ENCODE measurements at regions not wholly inside any gene's neighbourhood (a gene's known extent, or its start where the extent isn't known, plus 50 kb on each side); places are given as distances from the start of the nearest gene placed in this dataset.

DNA sequence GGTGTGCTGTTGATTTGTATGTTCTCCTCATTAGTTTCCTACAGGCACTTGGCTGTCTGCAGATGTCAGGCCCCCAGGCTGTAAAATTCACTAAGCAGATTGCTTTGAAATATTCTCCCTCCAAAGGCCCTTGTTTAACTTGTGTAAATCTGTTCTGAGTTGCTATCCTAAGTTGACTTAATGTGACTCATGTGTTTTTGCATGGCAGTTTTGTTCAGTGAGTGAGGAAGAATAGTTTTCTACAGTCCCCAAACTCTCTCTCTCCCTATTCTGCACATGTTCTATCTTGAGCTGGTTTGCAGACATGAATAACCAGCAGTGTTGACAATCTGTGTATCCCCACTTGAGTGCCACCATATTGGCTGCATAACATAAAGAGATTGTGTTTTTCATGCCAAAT is 1005.4 kb upstream of the DDX18 start:
- Histone ChIP-seq H3K79me2 (ENCODE audit: insufficient read depth, low read depth, low read length) (no peaks in the 10 kb centered on the region), H4K20me1 (ENCODE audit: insufficient read depth, low read length) (no peaks in the 10 kb centered on the region), H3K4me2 (ENCODE audit: low read length) (no peak overlapping the region), H3K9me2 (ENCODE audit: insufficient read depth, low read length) (no peaks in the 10 kb centered on the region), H3K4me3 (ENCODE audit: low read depth, low read length, poor library complexity, severe bottlenecking) (no peak overlapping the region), H3K27ac (ENCODE audit: low read depth, low read length, poor library complexity, severe bottlenecking) (no peak overlapping the region), H2AFZ (ENCODE audit: low read length) (no peak overlapping the region), H3K4me1 (ENCODE audit: insufficient read depth, low read length, poor library complexity, severe bottlenecking) (no peaks in the 10 kb centered on the region), H3K9me3 (ENCODE audit: low read length) (no peaks in the 10 kb centered on the region), H3K36me3 (ENCODE audit: insufficient read depth, low read length) (no peaks in the 10 kb centered on the region)
- TF ChIP-seq, protein P1, sequence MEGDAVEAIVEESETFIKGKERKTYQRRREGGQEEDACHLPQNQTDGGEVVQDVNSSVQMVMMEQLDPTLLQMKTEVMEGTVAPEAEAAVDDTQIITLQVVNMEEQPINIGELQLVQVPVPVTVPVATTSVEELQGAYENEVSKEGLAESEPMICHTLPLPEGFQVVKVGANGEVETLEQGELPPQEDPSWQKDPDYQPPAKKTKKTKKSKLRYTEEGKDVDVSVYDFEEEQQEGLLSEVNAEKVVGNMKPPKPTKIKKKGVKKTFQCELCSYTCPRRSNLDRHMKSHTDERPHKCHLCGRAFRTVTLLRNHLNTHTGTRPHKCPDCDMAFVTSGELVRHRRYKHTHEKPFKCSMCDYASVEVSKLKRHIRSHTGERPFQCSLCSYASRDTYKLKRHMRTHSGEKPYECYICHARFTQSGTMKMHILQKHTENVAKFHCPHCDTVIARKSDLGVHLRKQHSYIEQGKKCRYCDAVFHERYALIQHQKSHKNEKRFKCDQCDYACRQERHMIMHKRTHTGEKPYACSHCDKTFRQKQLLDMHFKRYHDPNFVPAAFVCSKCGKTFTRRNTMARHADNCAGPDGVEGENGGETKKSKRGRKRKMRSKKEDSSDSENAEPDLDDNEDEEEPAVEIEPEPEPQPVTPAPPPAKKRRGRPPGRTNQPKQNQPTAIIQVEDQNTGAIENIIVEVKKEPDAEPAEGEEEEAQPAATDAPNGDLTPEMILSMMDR (conservative IDR thresholded peaks at IDR 0.05; ENCODE audit: low read length) = no peak
- no peak for TF ChIP-seq EZH2phosphoT487 (IDR thresholded peaks at IDR 0.05; ENCODE audit: borderline replicate concordance, low read depth, low read length)
- POLR2A ChIA-PET = no interaction called here
- CTCF ChIA-PET (ENCODE audit: unreplicated experiment) = no interaction called here
- intact Hi-C loops (cut with micrococcal nuclease; ENCODE audit: unreplicated experiment) = no loop called here
- no peak for DNase-seq (ENCODE audit: low spot score)
- BruUV-seq (replicated peaks) = no TSS peak

GRCh38 chr2:116810071-116810470 is 1004.4 kb upstream of the DDX18 start:
- intact Hi-C loops (cut with micrococcal nuclease; ENCODE audit: unreplicated experiment) = no loop called here
- ChIA-PET POLR2A (interaction anchor here (0.6 kb wide), 1 partner anchor 32 kb away, joined by 3 read pairs; no protein-coding TSS in a partner anchor), CTCF (ENCODE audit: unreplicated experiment) (no interaction called here)
- BruUV-seq (replicated peaks) = no TSS peak
- Histone ChIP-seq H2AFZ (ENCODE audit: low read length) (no peak overlapping the region), H3K9me2 (ENCODE audit: insufficient read depth, low read length) (no peaks in the 10 kb centered on the region), H3K4me1 (ENCODE audit: insufficient read depth, low read length, poor library complexity, severe bottlenecking) (no peaks in the 10 kb centered on the region), H4K20me1 (ENCODE audit: insufficient read depth, low read length) (no peaks in the 10 kb centered on the region), H3K79me2 (ENCODE audit: insufficient read depth, low read depth, low read length) (no peaks in the 10 kb centered on the region), H3K27ac (ENCODE audit: low read depth, low read length, poor library complexity, severe bottlenecking) (no peak overlapping the region), H3K4me3 (ENCODE audit: low read depth, low read length, poor library complexity, severe bottlenecking) (no peak overlapping the region), H3K9me3 (ENCODE audit: low read length) (no peaks in the 10 kb centered on the region), H3K4me2 (ENCODE audit: low read length) (no peak overlapping the region), H3K36me3 (ENCODE audit: insufficient read depth, low read length) (no peaks in the 10 kb centered on the region)
- TF ChIP-seq, protein P1 (conservative IDR thresholded peaks at IDR 0.05; ENCODE audit: low read length) = no peak
- no peak for TF ChIP-seq EZH2phosphoT487 (IDR thresholded peaks at IDR 0.05; ENCODE audit: borderline replicate concordance, low read depth, low read length)
- no peak for DNase-seq (ENCODE audit: low spot score)

GRCh38 chr2:116810645-116811044 is 1003.8 kb upstream of the DDX18 start:
- Histone ChIP-seq H3K27ac (ENCODE audit: low read depth, low read length, poor library complexity, severe bottlenecking) (no peak overlapping the region), H3K36me3 (ENCODE audit: insufficient read depth, low read length) (no peaks in the 10 kb centered on the region), H3K9me3 (ENCODE audit: low read length) (no peaks in the 10 kb centered on the region), H4K20me1 (ENCODE audit: insufficient read depth, low read length) (no peaks in the 10 kb centered on the region), H2AFZ (ENCODE audit: low read length) (no peak overlapping the region), H3K9me2 (ENCODE audit: insufficient read depth, low read length) (no peaks in the 10 kb centered on the region), H3K4me1 (ENCODE audit: insufficient read depth, low read length, poor library complexity, severe bottlenecking) (no peaks in the 10 kb centered on the region), H3K4me2 (ENCODE audit: low read length) (no peak overlapping the region), H3K79me2 (ENCODE audit: insufficient read depth, low read depth, low read length) (no peaks in the 10 kb centered on the region), H3K4me3 (ENCODE audit: low read depth, low read length, poor library complexity, severe bottlenecking) (no peak overlapping the region)
- ChIA-PET POLR2A (no interaction called here), CTCF (ENCODE audit: unreplicated experiment) (no interaction called here)
- DNase-seq (ENCODE audit: low spot score) = no peak
- BruUV-seq (replicated peaks) = no TSS peak
- no peak for TF ChIP-seq EZH2phosphoT487 (IDR thresholded peaks at IDR 0.05; ENCODE audit: borderline replicate concordance, low read depth, low read length)
- TF ChIP-seq, protein P1 (conservative IDR thresholded peaks at IDR 0.05; ENCODE audit: low read length) = no peak
- intact Hi-C loops (cut with micrococcal nuclease; ENCODE audit: unreplicated experiment) = no loop called here
